IMR-90 (cell line): ENCODE measurements at regions not wholly inside any gene's neighbourhood (a gene's known extent, or its start where the extent isn't known, plus 50 kb on each side); places are given as distances from the start of the nearest gene placed in this dataset.

Source experiments
- ATAC-seq: fragments of 200-7000 bp; cut with Tn5 transposase; 2 replicates; pipeline ENCODE4 v1.9.1; 2020; ENCODE audit warnings: low read depth, mild to moderate bottlenecking, moderate library complexity
- BruUV-seq: library from RNA; stranded (reverse); fragments of 400-500 nt; replicated peaks from 2 replicates; lab custom pipeline; 2021; lab: Mats Ljungman, UMichigan
- CTCF ChIA-PET: fragments of 300-600 bp; formaldehyde crosslinking; extraction: SDS; loops from one replicate; lab custom pipeline; 2021; ENCODE audit warnings: antibody characterized with exemption; lab: Yijun Ruan, JAX
- POLR2A ChIA-PET: fragments of 300-600 bp; sonication (Branson Sonifier 250); formaldehyde crosslinking; loops from one replicate; lab custom pipeline; 2022; ENCODE audit warnings: antibody characterized with exemption; ENCODE audit not compliant: unreplicated experiment; lab: Charles Lee
- DNase-seq: peaks from one replicate; pipeline ENCODE4 v3.0.0; 2013
- H2AFZ ChIP-seq: replicated peaks from 2 replicates; pipeline ENCODE3; 2013; ENCODE audit warnings: low read length, mild to moderate bottlenecking; ENCODE audit not compliant: poor library complexity
- H2AK5ac ChIP-seq: 2 replicates; pipeline ENCODE4 v1.6.1; 2013; ENCODE audit warnings: low read depth, low read length, inconsistent platforms
- H2AK9ac ChIP-seq: replicated peaks from 2 replicates; pipeline ENCODE3; 2013; ENCODE audit warnings: mild to moderate bottlenecking, low read depth, low read length, moderate library complexity; ENCODE audit not compliant: poor library complexity
- H2BK120ac ChIP-seq: 2 replicates; pipeline ENCODE4 v1.6.1; 2013; ENCODE audit warnings: low read depth, low read length, inconsistent platforms
- H2BK15ac ChIP-seq: 3 replicates; pipeline ENCODE4 v1.6.1; 2013; ENCODE audit warnings: low read depth, low read length, inconsistent platforms
- H2BK20ac ChIP-seq: 2 replicates; pipeline ENCODE4 v1.6.1; 2013; ENCODE audit warnings: low read depth, mild to moderate bottlenecking, inconsistent platforms, low read length, moderate library complexity
- H2BK5ac ChIP-seq: 2 replicates; pipeline ENCODE4 v1.6.1; 2013; ENCODE audit warnings: mild to moderate bottlenecking, low read depth, low read length, inconsistent platforms; ENCODE audit not compliant: poor library complexity, severe bottlenecking
- H3K14ac ChIP-seq: replicated peaks from 2 replicates; pipeline ENCODE4 v1.6.1; 2013; ENCODE audit warnings: low read depth, low read length, inconsistent platforms
- H3K18ac ChIP-seq: 2 replicates; pipeline ENCODE4 v1.6.1; 2013; ENCODE audit warnings: low read depth, low read length, control low read depth
- H3K23ac ChIP-seq: 2 replicates; pipeline ENCODE4 v1.6.1; 2013; ENCODE audit warnings: low read depth, low read length, inconsistent platforms
- H3K27ac ChIP-seq: 2 replicates; pipeline ENCODE4 v1.5.1; 2013; ENCODE audit warnings: mild to moderate bottlenecking, control low read depth, low read length; ENCODE audit not compliant: insufficient read depth
- H3K27me3 ChIP-seq: 2 replicates; pipeline ENCODE4 v1.6.1; 2013; ENCODE audit warnings: low read length; ENCODE audit not compliant: control insufficient read depth, insufficient read depth
- H3K36me3 ChIP-seq: 2 replicates; pipeline ENCODE4 v1.6.1; 2013; ENCODE audit warnings: low read length, mixed read lengths; ENCODE audit not compliant: control insufficient read depth, insufficient read depth
- H3K4ac ChIP-seq: 2 replicates; pipeline ENCODE4 v1.6.1; 2013; ENCODE audit warnings: low read depth, low read length, inconsistent platforms
- H3K4me1 ChIP-seq: 2 replicates; pipeline ENCODE4 v1.6.1; 2013; ENCODE audit warnings: low read length, mixed read lengths; ENCODE audit not compliant: control insufficient read depth, insufficient read depth
- H3K4me2 ChIP-seq: 2 replicates; pipeline ENCODE4 v1.6.1; 2013; ENCODE audit warnings: low read depth, mild to moderate bottlenecking, control low read depth, low read length, moderate library complexity
- H3K4me3 ChIP-seq: 2 replicates; pipeline ENCODE4 v1.5.1; 2013; ENCODE audit warnings: low read depth, mild to moderate bottlenecking, control low read depth, low read length, moderate library complexity; ENCODE audit not compliant: insufficient read depth
- H3K56ac ChIP-seq: 2 replicates; pipeline ENCODE4 v1.6.1; 2013; ENCODE audit warnings: low read length, inconsistent platforms; ENCODE audit not compliant: insufficient read depth; ENCODE audit errors: extremely low read depth
- H3K79me1 ChIP-seq, 2 experiments: 2 replicates each; pipeline ENCODE4 v1.6.1; 2013; ENCODE audit warnings: low read length in 2 of 2, inconsistent platforms in 1 of 2, low read depth in 1 of 2
- H3K9ac ChIP-seq: 2 replicates; pipeline ENCODE4 v1.6.1; 2013; ENCODE audit warnings: low read depth, low read length, control low read depth
- H3K9me1 ChIP-seq: 2 replicates; pipeline ENCODE4 v1.6.1; 2013; ENCODE audit warnings: low read length, inconsistent platforms; ENCODE audit not compliant: insufficient read depth
- H3K9me3 ChIP-seq: 2 replicates; pipeline ENCODE4 v1.6.1; 2013; ENCODE audit warnings: low read length; ENCODE audit not compliant: control insufficient read depth, insufficient read depth
- H4K20me1 ChIP-seq: 2 replicates; pipeline ENCODE4 v1.6.1; 2013; ENCODE audit warnings: low read length, inconsistent platforms; ENCODE audit not compliant: insufficient read depth
- H4K5ac ChIP-seq: 2 replicates; pipeline ENCODE4 v1.6.1; 2013; ENCODE audit warnings: mild to moderate bottlenecking, low read depth, low read length, control low read depth
- H4K8ac ChIP-seq, 2 experiments: 2 replicates each; pipeline ENCODE4 v1.6.1; 2013; ENCODE audit warnings: low read depth in 2 of 2, low read length in 2 of 2, control low read depth in 1 of 2, inconsistent platforms in 1 of 2
- H4K91ac ChIP-seq: 2 replicates; pipeline ENCODE4 v1.6.1; 2013; ENCODE audit warnings: low read depth, low read length, inconsistent platforms; ENCODE audit not compliant: insufficient read depth
- BHLHE40 ChIP-seq: fragments of 150-350 bp; IDR thresholded peaks from 2 replicates; pipeline ENCODE4 v1.6.1; 2016; ENCODE audit warnings: mild to moderate bottlenecking, low read depth, low read length
- WGBS, 2 experiments: methylation state at CpG; one replicate each; pipeline versions ENCODE4 v1.1.5 to v1.1.7; 2013; ENCODE audit warnings: missing lambda C conversion rate in 2 of 2; ENCODE audit not compliant: insufficient read length in 1 of 2; ENCODE audit errors: extremely low coverage in 2 of 2; 5-methylcytosine and 5-hydroxymethylcytosine counted together
- dilution Hi-C: fragments of 300-500 bp; cut with HindIII; formaldehyde crosslinking; loops from one replicate; pipeline ENCODE4 v1.14.3; 2018; ENCODE audit warnings: low sequenced_read_pairs; ENCODE audit not compliant: unreplicated experiment
- in situ Hi-C: fragments of 300-500 bp; cut with MboI; formaldehyde crosslinking; loops from 3 replicates; pipeline ENCODE4 v1.14.3; 2019; ENCODE audit warnings: low sequenced_read_pairs, inconsistent platforms, mixed read lengths
- intact Hi-C: fragments of 100-400 bp; cut with micrococcal nuclease; formaldehyde crosslinking; loops from 2 replicates; pipeline ENCODE4 v1.10.0; 2022
- TF ChIP-seq, protein P1 (sequence below): fragments of 150-350 bp; IDR thresholded peaks from 2 replicates; pipeline ENCODE4 v1.6.1; 2016; ENCODE audit warnings: low read depth, mild to moderate bottlenecking, low read length, moderate library complexity, borderline replicate concordance

GRCh38 chr13:111021270-111021669 is 93.8 kb upstream of the ARHGEF7 start:
- dilution Hi-C loops, result no loop called here
- POLR2A ChIA-PET, result no interaction called here
- intact Hi-C loops, result no loop called here
- H4K91ac ChIP-seq, result no peak overlapping the region
- no peak overlapping the region for H3K27ac ChIP-seq
- no peaks in the 10 kb centered on the region for H3K9me1 ChIP-seq
- H2AK9ac ChIP-seq, result no peak overlapping the region
- no peak overlapping the region for H4K8ac ChIP-seq
- H3K9me3 ChIP-seq, result peaks cover 15% of the 10 kb centered on the region
- H3K23ac ChIP-seq, result no peak overlapping the region
- no peak overlapping the region for H2BK15ac ChIP-seq
- H3K4me2 ChIP-seq, result no peak overlapping the region
- H3K9ac ChIP-seq, result no peak overlapping the region
- no peak overlapping the region for H3K4ac ChIP-seq
- no peak overlapping the region for H2BK20ac ChIP-seq
- in situ Hi-C loops, result no loop called here
- H3K18ac ChIP-seq, result no peak overlapping the region
- no TSS peak for BruUV-seq
- H2AFZ ChIP-seq, result no peak overlapping the region
- CTCF ChIA-PET, result no interaction called here
- H3K56ac ChIP-seq, result no peak overlapping the region
- H3K4me1 ChIP-seq, result no peaks in the 10 kb centered on the region
- no peak overlapping the region for H2BK5ac ChIP-seq
- TF ChIP-seq BHLHE40, result no peak
- TF ChIP-seq, protein P1, sequence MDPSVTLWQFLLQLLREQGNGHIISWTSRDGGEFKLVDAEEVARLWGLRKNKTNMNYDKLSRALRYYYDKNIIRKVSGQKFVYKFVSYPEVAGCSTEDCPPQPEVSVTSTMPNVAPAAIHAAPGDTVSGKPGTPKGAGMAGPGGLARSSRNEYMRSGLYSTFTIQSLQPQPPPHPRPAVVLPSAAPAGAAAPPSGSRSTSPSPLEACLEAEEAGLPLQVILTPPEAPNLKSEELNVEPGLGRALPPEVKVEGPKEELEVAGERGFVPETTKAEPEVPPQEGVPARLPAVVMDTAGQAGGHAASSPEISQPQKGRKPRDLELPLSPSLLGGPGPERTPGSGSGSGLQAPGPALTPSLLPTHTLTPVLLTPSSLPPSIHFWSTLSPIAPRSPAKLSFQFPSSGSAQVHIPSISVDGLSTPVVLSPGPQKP, result no peak
- H2BK120ac ChIP-seq, result no peak overlapping the region
- no peaks in the 10 kb centered on the region for H3K36me3 ChIP-seq
- no peak overlapping the region for H3K14ac ChIP-seq
- no peak overlapping the region for H4K5ac ChIP-seq
- H4K20me1 ChIP-seq, result no peaks in the 10 kb centered on the region
- WGBS, 2 experiments, result no CpG with 5 or more reads among the region's 1 CpG
- no peaks in the 10 kb centered on the region for H3K79me1 ChIP-seq
- H3K4me3 ChIP-seq, result no peak overlapping the region
- no peak for DNase-seq
- no peak for ATAC-seq
- H3K27me3 ChIP-seq, result no peaks in the 10 kb centered on the region
- H2AK5ac ChIP-seq, result no peak overlapping the region
